ENCODE measurements at regions not wholly inside any gene's neighbourhood (a gene's known extent, or its start where the extent isn't known, plus 50 kb on each side); places are given as distances from the start of the nearest gene placed in this dataset.

- no peaks in the 10 kb centered on the region for H3K4me1 ChIP-seq (replicated peaks in 1 of 2)
- H3K27me3 ChIP-seq: no peaks in the 10 kb centered on the region
- DNase-seq: no peak
- no peaks in the 10 kb centered on the region for H3K36me3 ChIP-seq (replicated peaks in 1 of 2)
- intact Hi-C loops (cut with DNase I): no loop called here
- TF ChIP-seq POLR2A (IDR thresholded peaks at IDR 0.05): no peak
- no peak for TF ChIP-seq CTCF (IDR thresholded peaks at IDR 0.05)
- WGBS, 4 donors: 71 to 86% (median 83%) methylated on average over 6 to 13 of the region's 13 CpGs
- H3K27ac ChIP-seq: no peak overlapping the region
- H3K4me3 ChIP-seq: no peak overlapping the region
- no peaks in the 10 kb centered on the region for H3K9me3 ChIP-seq (replicated peaks in 1 of 3)
These were observed 151.3 kb downstream of the TFCP2L1 start for GRCh38 chr2:121133551-121134319.

DNA sequence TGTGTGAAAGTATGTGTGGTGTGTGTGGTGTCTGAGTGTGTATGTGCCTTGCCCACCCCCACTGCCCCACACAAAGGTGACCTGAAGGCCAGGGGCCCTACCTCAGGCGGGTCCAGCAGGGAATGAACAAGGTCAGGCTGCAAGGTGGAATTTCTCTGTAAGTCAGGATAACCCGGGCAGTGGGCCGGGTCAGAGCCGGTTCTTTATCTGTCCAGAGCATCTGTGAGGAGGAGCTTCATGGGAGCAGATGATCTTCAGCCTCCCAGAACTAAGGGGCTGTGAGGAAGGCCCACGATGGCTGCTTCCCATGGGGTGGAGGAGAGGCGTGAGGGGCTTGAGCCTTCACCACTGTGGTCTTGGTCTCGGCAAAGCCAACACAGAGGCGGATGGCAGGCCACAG, 150.3 kb downstream of the TFCP2L1 start:
- WGBS, 4 donors: 72 to 82% (median 80%) methylated on average over 7 to 8 of the region's 8 CpGs; no CpG with 5 or more reads in 1 of the 4 donors
- H3K27me3 ChIP-seq: no peaks in the 10 kb centered on the region
- H3K4me3 ChIP-seq: no peak overlapping the region
- H3K4me1 ChIP-seq (replicated peaks in 1 of 2): no peaks in the 10 kb centered on the region
- no peaks in the 10 kb centered on the region for H3K36me3 ChIP-seq (replicated peaks in 1 of 2)
- TF ChIP-seq CTCF (IDR thresholded peaks at IDR 0.05) (no peak), POLR2A (IDR thresholded peaks at IDR 0.05) (no peak)
- no peak for DNase-seq
- no peak overlapping the region for H3K27ac ChIP-seq
- intact Hi-C loops (cut with DNase I): no loop called here
- no peaks in the 10 kb centered on the region for H3K9me3 ChIP-seq (replicated peaks in 1 of 3)

- Histone ChIP-seq H3K27ac (no peak overlapping the region), H3K27me3 (no peaks in the 10 kb centered on the region), H3K4me1 (replicated peaks in 1 of 2) (no peaks in the 10 kb centered on the region), H3K4me3 (no peak overlapping the region), H3K36me3 (replicated peaks in 1 of 2) (no peaks in the 10 kb centered on the region), H3K9me3 (replicated peaks in 1 of 3) (no peaks in the 10 kb centered on the region)
- TF ChIP-seq CTCF (IDR thresholded peaks at IDR 0.05) (no peak), POLR2A (IDR thresholded peaks at IDR 0.05) (no peak)
- no peak for DNase-seq
- intact Hi-C loops (cut with DNase I): no loop called here
- WGBS, 4 donors: 40 to 50% (median 45%) methylated on average over 2 of the region's 2 CpGs
These were observed 149.7 kb downstream of the TFCP2L1 start for GRCh38 chr2:121135168-121135853.

DNA sequence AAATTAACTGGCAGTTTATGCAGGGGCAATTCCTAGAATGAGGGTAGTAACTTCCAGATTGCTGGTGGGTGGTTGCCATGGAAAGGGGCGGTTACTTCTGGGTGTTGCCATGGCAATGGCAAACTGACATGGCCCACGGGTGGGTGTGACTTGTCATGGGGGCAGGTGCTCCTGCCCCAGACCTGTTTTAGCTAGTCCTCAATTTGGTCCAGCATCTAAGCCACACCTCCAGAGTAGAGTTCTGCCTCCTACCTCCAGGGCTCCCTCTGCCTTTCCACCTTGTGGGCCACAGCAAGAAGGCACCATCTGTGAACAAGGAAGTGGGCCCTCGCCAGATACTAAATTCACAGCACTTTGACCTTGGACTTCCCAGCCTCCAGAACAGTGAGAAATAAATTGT, 148.7 kb downstream of the TFCP2L1 start:
- H3K9me3 ChIP-seq (replicated peaks in 1 of 3): no peaks in the 10 kb centered on the region
- DNase-seq: no peak
- intact Hi-C loops (cut with DNase I): no loop called here
- H3K27me3 ChIP-seq: no peaks in the 10 kb centered on the region
- no peaks in the 10 kb centered on the region for H3K36me3 ChIP-seq (replicated peaks in 1 of 2)
- no peak overlapping the region for H3K4me3 ChIP-seq
- TF ChIP-seq CTCF (IDR thresholded peaks at IDR 0.05) (no peak), POLR2A (IDR thresholded peaks at IDR 0.05) (no peak)
- H3K27ac ChIP-seq: no peak overlapping the region
- no peaks in the 10 kb centered on the region for H3K4me1 ChIP-seq (replicated peaks in 1 of 2)
- 68 to 90% (median 78%) methylated on average over 2 to 3 of the region's 3 CpGs for WGBS, 4 donors
